Thoracic aorta (tissue), 2 donors: ENCODE measurements at regions not wholly inside any gene's neighbourhood (a gene's known extent, or its start where the extent isn't known, plus 50 kb on each side); places are given as distances from the start of the nearest gene placed in this dataset.

Experiments used
- ATAC-seq: fragments of 150-250 bp; one replicate; pipeline ENCODE4 v1.8.0; 2017; ENCODE audit warnings: low read depth; ENCODE audit not compliant: insufficient number of reproducible peaks, low FRiP score
- DNase-seq: peaks from one replicate; pipeline ENCODE4 v3.0.0-alpha.2; 2020; ENCODE audit warnings: low spot score
- H3K27ac ChIP-seq, 2 donors: fragments of 200-600 bp; sonication (generic); 1 replicate in 1 of 2; 2 replicates in 1 of 2; pipeline ENCODE4 v1.5.1; 2016; ENCODE audit warnings: mild to moderate bottlenecking in 2 of 2, moderate library complexity in 2 of 2
- H3K27me3 ChIP-seq: fragments of 200-600 bp; sonication (generic); replicated peaks from 2 replicates; pipeline ENCODE4 v1.6.0; 2016; ENCODE audit warnings: mild to moderate bottlenecking; ENCODE audit not compliant: insufficient read depth
- H3K36me3 ChIP-seq: fragments of 200-600 bp; sonication (generic); one replicate; pipeline ENCODE4 v1.5.1; 2016
- H3K4me1 ChIP-seq, 2 donors: fragments of 200-600 bp; sonication (generic); 1 replicate in 1 of 2; 2 replicates in 1 of 2; pipeline versions ENCODE4 v1.5.1 to v1.6.0; 2016; ENCODE audit warnings: low read depth in 2 of 2, mild to moderate bottlenecking in 1 of 2; ENCODE audit not compliant: control insufficient read depth in 1 of 2
- H3K4me3 ChIP-seq: fragments of 200-600 bp; sonication (generic); 2 replicates; pipeline ENCODE4 v1.5.1; 2016; ENCODE audit warnings: mild to moderate bottlenecking
- H3K9me3 ChIP-seq: fragments of 200-600 bp; sonication (generic); 2 replicates; pipeline ENCODE4 v1.5.1; 2016
- CTCF ChIP-seq: fragments of 200-600 bp; sonication (generic); IDR thresholded peaks from one replicate; pipeline ENCODE4 v1.5.1; 2019; ENCODE audit warnings: antibody characterized with exemption

GRCh38 chr4:26105815-26106699 lies 192.0 kb downstream of the SMIM20 start:
- no peaks in the 10 kb centered on the region for H3K36me3 ChIP-seq
- no peaks in the 10 kb centered on the region for H3K4me1 ChIP-seq
- no peak for TF ChIP-seq CTCF
- no peaks in the 10 kb centered on the region for H3K27me3 ChIP-seq
- H3K4me3 ChIP-seq: no peak overlapping the region
- ATAC-seq (no peak), DNase-seq (no peak)
- no peaks in the 10 kb centered on the region for H3K9me3 ChIP-seq
- no peak overlapping the region for H3K27ac ChIP-seq

- Histone ChIP-seq H3K9me3 (no peaks in the 10 kb centered on the region), H3K4me1 (no peaks in the 10 kb centered on the region), H3K4me3 (no peak overlapping the region), H3K27ac (no peak overlapping the region), H3K36me3 (no peaks in the 10 kb centered on the region), H3K27me3 (no peaks in the 10 kb centered on the region)
- no peak for ATAC-seq
- no peak for TF ChIP-seq CTCF
- DNase-seq: no peak
These were observed 192.8 kb downstream of the SMIM20 start for GRCh38 chr4:26106776-26107175.

GRCh38 chr4:26108054-26108453 lies 194.0 kb downstream of the SMIM20 start:
- Histone ChIP-seq H3K27ac (no peak overlapping the region), H3K27me3 (no peaks in the 10 kb centered on the region), H3K36me3 (no peaks in the 10 kb centered on the region), H3K4me3 (no peak overlapping the region), H3K4me1 (no peaks in the 10 kb centered on the region), H3K9me3 (no peaks in the 10 kb centered on the region)
- TF ChIP-seq CTCF: no peak
- no peak for DNase-seq
- no peak for ATAC-seq

DNA sequence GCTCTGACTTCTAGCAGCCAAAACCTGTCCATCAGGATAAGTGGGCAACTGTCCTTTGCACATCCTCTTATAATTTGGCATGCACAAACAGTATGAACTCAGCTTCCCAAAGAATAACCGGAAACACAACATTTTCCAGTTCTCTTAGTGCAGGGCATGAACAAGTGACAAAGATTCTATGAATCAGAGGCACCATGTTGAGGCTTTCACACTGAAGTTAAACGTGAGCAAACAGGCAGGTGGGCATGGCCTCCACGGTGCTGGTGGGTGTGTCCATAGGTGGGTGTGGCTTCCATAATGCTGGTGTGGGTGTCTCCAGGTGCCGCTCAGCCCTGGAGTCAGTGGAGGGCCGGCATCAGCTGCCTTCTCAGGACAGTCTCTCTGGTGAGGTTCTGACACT lies 196.5 kb downstream of the SMIM20 start:
- ATAC-seq (no peak), DNase-seq (no peak)
- Histone ChIP-seq H3K27ac (no peak overlapping the region), H3K4me1 (no peaks in the 10 kb centered on the region), H3K27me3 (no peaks in the 10 kb centered on the region), H3K4me3 (no peak overlapping the region), H3K36me3 (no peaks in the 10 kb centered on the region), H3K9me3 (no peaks in the 10 kb centered on the region)
- no peak for TF ChIP-seq CTCF

DNA sequence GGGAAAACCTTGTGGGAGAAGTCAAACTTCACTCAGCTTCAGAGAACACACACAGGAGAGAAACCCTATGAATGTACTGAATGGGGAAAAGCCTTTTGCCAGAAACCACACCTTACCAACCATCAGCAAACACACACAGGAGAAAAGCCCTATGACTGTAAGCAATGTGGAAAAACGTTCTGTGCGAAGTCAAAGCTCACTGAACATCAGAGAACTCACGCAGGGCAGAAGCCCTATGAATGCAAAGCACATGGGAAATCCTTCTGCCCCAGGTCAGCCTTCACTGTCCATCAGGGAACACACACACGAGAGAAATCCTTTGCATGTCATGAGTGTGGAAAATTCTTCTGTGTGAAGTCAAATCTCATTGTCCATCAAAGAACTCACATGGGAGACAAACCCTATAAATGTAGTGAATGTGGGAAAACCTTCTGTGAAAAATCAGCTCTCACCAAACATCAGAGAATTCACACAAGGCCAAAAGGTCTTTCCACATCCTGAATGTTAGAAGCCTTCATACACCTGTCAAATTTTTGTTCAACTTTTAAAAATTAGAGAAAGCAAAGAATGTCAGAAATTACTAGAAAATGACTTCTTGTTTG lies 199.4 kb downstream of the SMIM20 start:
- no peaks in the 10 kb centered on the region for H3K36me3 ChIP-seq
- no peaks in the 10 kb centered on the region for H3K27me3 ChIP-seq
- H3K27ac ChIP-seq: no peak overlapping the region
- no peak overlapping the region for H3K4me3 ChIP-seq
- DNase-seq (no peak), ATAC-seq (no peak)
- H3K4me1 ChIP-seq: no peaks in the 10 kb centered on the region
- TF ChIP-seq CTCF: no peak
- H3K9me3 ChIP-seq: no peaks in the 10 kb centered on the region
